AG10803 (cell line): ENCODE measurements at regions not wholly inside any gene's neighbourhood (a gene's known extent, or its start where the extent isn't known, plus 50 kb on each side); places are given as distances from the start of the nearest gene placed in this dataset.

ENCODE experiments used
- DNase-seq: peaks from one replicate; pipeline ENCODE4 v3.0.0; 2010; ENCODE audit warnings: low read depth
- H3K4me3 ChIP-seq: 2 replicates; pipeline ENCODE4 v1.5.1; 2011; ENCODE audit warnings: mild to moderate bottlenecking, low read length, control low read depth
- TF ChIP-seq, protein P1 (sequence below): conservative IDR thresholded peaks from 2 replicates; pipeline ENCODE4 v1.5.1; 2011; ENCODE audit warnings: mild to moderate bottlenecking, low read length, control low read depth, inconsistent platforms

DNA sequence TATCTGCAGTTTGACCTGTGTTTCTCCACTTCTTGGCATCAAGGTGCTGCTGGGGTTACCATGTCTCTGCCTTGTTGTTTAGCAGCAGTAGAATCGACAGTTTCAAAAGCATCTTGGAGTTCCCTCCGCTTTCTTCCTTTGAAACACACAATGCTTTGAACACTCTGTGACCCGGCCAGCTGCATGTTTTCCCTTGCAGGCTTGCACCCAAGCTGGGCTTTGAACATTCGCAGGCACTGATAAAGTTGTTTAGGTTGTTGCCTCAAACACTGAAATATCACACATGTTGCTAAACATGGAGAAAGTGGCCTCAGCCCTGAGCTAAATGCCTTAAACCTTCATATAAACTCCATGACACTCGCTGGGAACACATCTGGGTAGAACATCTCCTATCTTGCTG is 251.7 kb downstream of the TSN start:
- DNase-seq: no peak
- no peak overlapping the region for H3K4me3 ChIP-seq
- TF ChIP-seq, protein P1, sequence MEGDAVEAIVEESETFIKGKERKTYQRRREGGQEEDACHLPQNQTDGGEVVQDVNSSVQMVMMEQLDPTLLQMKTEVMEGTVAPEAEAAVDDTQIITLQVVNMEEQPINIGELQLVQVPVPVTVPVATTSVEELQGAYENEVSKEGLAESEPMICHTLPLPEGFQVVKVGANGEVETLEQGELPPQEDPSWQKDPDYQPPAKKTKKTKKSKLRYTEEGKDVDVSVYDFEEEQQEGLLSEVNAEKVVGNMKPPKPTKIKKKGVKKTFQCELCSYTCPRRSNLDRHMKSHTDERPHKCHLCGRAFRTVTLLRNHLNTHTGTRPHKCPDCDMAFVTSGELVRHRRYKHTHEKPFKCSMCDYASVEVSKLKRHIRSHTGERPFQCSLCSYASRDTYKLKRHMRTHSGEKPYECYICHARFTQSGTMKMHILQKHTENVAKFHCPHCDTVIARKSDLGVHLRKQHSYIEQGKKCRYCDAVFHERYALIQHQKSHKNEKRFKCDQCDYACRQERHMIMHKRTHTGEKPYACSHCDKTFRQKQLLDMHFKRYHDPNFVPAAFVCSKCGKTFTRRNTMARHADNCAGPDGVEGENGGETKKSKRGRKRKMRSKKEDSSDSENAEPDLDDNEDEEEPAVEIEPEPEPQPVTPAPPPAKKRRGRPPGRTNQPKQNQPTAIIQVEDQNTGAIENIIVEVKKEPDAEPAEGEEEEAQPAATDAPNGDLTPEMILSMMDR: no peak

DNA sequence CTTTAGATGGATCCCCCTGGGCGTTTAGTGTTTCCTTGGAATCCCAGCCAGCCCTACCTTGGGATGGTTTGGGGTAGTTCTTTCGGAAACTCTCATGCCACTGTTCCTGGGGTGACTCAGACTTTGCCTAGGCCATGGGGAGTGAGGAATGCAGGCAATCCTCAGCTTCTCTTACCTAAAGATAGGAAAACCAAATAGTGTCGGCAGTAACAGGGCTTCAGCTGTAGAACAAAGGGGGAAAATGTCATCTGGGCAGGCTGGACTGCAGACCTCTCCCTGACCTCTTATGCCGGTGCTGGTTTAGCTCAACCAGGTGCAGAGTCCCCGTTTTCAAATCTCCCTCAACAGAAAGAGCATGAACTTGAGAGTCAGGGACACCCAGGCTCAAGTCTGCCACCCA is 252.1 kb downstream of the TSN start:
- DNase-seq: no peak
- H3K4me3 ChIP-seq: no peak overlapping the region
- TF ChIP-seq, protein P1: no peak

DNA sequence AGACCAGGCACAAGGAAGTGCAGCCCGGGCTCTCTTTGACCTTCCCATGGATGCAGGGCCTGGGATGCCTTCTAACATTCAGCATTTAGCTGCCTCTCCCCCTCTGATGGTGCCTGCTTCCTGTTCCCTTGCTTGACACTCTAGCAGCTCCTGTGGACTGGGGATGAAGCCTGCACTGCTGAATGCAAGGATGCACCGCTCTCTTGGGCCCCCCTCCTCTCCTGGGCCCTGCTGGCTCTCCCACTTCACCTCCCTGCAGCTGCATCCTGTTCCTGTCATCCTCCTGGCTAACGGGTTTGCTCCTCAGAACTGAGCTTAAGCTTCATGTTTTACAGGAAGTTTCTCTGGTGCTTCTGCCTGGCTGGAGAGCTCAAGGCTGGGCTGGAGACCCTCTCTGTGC is 254.1 kb downstream of the TSN start:
- TF ChIP-seq, protein P1: no peak
- no peak overlapping the region for H3K4me3 ChIP-seq
- no peak for DNase-seq

DNA sequence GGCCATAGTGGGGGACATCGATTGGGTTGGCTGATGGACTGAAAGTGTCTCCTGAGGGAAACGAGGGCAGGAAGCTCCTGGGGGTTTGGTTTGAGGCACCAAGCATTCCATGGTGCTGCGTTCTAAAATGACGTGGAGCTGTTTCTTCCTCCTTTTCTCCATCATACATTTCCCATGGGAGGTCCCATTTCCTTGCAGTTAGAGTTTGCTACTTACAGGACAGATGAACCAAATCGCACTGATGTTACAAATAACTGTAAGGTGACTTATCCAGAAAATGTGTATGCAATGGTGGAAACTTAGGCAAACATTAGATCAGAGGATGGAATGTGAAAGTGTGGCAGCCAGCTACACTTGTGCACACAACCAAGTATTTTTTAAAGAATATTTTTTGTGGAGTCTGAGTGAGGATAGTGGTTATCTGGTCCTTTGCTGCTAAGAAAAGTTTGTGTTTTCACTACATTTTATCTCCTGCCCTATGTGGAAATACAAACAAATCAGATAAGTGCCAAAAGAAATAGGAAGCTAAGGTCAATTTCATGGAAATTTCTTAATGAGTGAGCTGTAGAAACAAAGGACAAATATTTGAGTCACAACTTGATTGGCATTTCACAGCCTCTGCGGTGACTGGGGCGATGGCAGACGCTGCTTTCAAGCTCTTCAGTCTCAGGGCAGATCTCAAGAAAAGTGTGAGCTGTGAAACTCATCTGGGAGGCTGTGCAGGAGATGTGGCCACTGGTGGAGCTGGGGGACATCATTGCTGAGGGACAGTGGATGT is 256.2 kb downstream of the TSN start:
- DNase-seq: peak; percentile 22
- TF ChIP-seq, protein P1: no peak
- no peak overlapping the region for H3K4me3 ChIP-seq

DNA sequence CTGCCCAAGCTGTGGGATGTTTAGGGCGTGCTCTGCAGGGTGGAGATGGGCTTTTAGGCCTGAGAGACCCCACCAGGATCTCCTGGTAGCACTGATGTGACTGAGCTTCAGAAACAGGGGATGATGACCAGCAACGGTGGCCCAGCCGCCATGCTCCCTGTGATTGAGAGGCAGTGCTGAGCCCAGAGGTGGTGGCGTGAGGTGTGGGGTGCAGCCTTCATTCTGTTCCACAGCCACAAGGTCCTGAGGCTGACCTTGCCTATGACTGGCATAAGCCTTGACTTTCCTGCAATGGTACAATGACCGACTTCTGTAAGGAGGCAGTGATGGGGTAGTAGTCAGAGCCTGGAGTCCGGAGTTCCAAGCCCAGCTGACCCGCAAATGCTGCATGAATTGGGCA is 263.3 kb downstream of the TSN start:
- no peak for DNase-seq
- TF ChIP-seq, protein P1: no peak
- H3K4me3 ChIP-seq: no peak overlapping the region

DNA sequence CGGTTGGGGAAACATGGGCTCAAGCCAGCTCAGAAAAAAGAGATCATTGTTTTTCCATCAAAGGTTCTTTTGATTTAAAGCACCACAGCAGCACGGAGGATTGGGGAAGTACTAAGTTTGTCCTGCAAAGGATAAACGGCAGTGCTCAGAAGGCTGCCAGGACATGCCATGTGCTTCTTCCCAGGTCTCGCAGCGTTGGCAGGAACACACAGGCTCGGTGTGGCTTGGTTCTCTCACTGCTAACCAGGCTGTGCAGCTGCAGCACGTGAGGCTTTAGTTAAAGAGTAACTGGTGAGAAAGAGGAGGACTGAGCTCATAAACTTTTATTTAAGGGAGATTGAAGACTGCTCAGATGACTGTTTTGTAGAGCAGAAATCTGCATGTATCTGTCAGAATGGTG is 264.3 kb downstream of the TSN start:
- DNase-seq: no peak
- no peak overlapping the region for H3K4me3 ChIP-seq
- TF ChIP-seq, protein P1: no peak

DNA sequence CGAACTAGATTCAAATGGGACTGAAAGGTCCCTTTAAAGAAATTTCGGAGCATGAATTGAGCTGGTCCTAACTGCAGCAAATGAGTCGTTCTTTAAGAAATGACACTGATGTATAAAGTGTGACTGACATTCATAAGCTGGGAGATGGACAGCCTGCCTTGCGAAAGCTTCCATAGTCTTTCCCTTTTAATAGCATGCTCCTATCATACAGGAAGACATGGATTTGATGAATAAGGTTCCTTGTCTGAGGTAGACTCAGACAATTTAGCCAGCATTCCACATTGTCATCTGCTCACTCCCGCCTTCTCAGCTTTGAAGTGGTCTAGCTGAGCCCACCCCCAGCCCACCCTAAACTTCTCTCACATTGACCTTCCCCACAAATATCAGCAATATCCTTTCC is 264.9 kb downstream of the TSN start:
- no peak overlapping the region for H3K4me3 ChIP-seq
- DNase-seq: no peak
- TF ChIP-seq, protein P1: no peak
